A549 (cell line): ENCODE measurements at regions not wholly inside any gene's neighbourhood (a gene's known extent, or its start where the extent isn't known, plus 50 kb on each side); places are given as distances from the start of the nearest gene placed in this dataset.

Source experiments
- ATAC-seq, 2 experiments: fragments of 200-7000 bp in 1 of 2; fragments of >200 bp in 1 of 2; cut with Nextera tagmentation in 1 of 2; cut with Tn5 transposase in 1 of 2; 3 replicates each; pipeline versions ENCODE4 v1.8.0 to v1.9.1; 2018 to 2020; ENCODE audit warnings: mild to moderate bottlenecking in 1 of 2, moderate library complexity in 1 of 2
- CTCF ChIA-PET: fragments of 300-600 bp; sonication (Branson Sonifier 250); formaldehyde crosslinking; extraction: SDS; loops from one replicate; lab custom pipeline; 2021; ENCODE audit warnings: antibody characterized with exemption, inconsistent platforms; lab: Yijun Ruan, JAX
- POLR2A ChIA-PET: fragments of 350-600 bp; formaldehyde crosslinking; extraction: SDS; loops from one replicate; lab custom pipeline; 2021; ENCODE audit warnings: antibody characterized with exemption, inconsistent platforms; lab: Yijun Ruan, JAX
- DNase-seq, 2 experiments: peaks; one replicate each; pipeline versions ENCODE4 v3.0.0 to v3.0.0-alpha.2; 2011 to 2016; ENCODE audit warnings: low read depth in 1 of 2, low spot score in 1 of 2
- FAIRE-seq: peaks from 2 replicates; lab custom pipeline; 2011; peaks lifted over from hg19 to GRCh38; lab: Jason Lieb, UNC
- H3K27ac ChIP-seq, 2 experiments: fragments of >200 bp; sonication (Bioruptor Twin); formaldehyde crosslinking; 3 replicates each; pipeline ENCODE4 v1.5.1; 2016 to 2017
- H3K4me1 ChIP-seq: fragments of >200 bp; sonication (Bioruptor Twin); formaldehyde crosslinking; 3 replicates; pipeline ENCODE4 v1.6.1; 2016
- H3K4me2 ChIP-seq: fragments of >200 bp; sonication (Bioruptor Twin); formaldehyde crosslinking; 3 replicates; pipeline ENCODE4 v1.6.1; 2016
- H3K4me3 ChIP-seq: fragments of >200 bp; sonication (Bioruptor Twin); formaldehyde crosslinking; 3 replicates; pipeline ENCODE4 v1.5.1; 2016
- H3K9me3 ChIP-seq: fragments of >200 bp; sonication (Bioruptor Twin); formaldehyde crosslinking; 3 replicates; pipeline ENCODE4 v1.6.1; 2016
- CBX8 ChIP-seq: fragments of 200-600 bp; sonication (generic); IDR thresholded peaks from 2 replicates; pipeline ENCODE4 v1.6.1; 2016
- CHD4 ChIP-seq: fragments of 200-600 bp; sonication (generic); IDR thresholded peaks from 2 replicates; pipeline ENCODE4 v1.6.1; 2016; ENCODE audit warnings: antibody characterized with exemption, mild to moderate bottlenecking, borderline replicate concordance
- EP300 ChIP-seq, 2 experiments: fragments of >200 bp; sonication (Bioruptor Twin); formaldehyde crosslinking; IDR thresholded peaks; 2 replicates in 1 of 2; 3 replicates in 1 of 2; pipeline ENCODE4 v1.6.1; 2016 to 2017
- ESRRA ChIP-seq: fragments of 150-350 bp; IDR thresholded peaks from 2 replicates; pipeline ENCODE4 v1.6.1; 2014; ENCODE audit warnings: mild to moderate bottlenecking, low read length, borderline replicate concordance
- FOXS1 ChIP-seq: fragments of 250-450 bp; sonication (Bioruptor Pico); IDR thresholded peaks from 2 replicates; pipeline ENCODE4 v1.5.0; 2020; ENCODE audit warnings: mild to moderate bottlenecking, moderate library complexity
- HOXA7 ChIP-seq: fragments of 250-450 bp; sonication (Bioruptor Pico); IDR thresholded peaks from 2 replicates; pipeline ENCODE4 v1.5.0; 2020; ENCODE audit warnings: mild to moderate bottlenecking, moderate library complexity
- JUN ChIP-seq, 2 experiments: fragments of >200 bp; sonication (Bioruptor Twin); formaldehyde crosslinking; IDR thresholded peaks; 2 replicates in 1 of 2; 3 replicates in 1 of 2; pipeline ENCODE4 v1.6.1; 2016 to 2017
- KDM5A ChIP-seq: fragments of 200-600 bp; sonication (generic); IDR thresholded peaks from 2 replicates; pipeline ENCODE4 v1.6.1; 2016; ENCODE audit warnings: antibody characterized with exemption, mild to moderate bottlenecking
- NPAS2 ChIP-seq: fragments of 250-450 bp; sonication (Bioruptor Pico); IDR thresholded peaks from 2 replicates; pipeline ENCODE4 v1.8.0; 2022; ENCODE audit warnings: mild to moderate bottlenecking, moderate library complexity, borderline replicate concordance
- POLR2AphosphoS2 ChIP-seq: conservative IDR thresholded peaks from 2 replicates; pipeline ENCODE4 v1.6.1; 2012; ENCODE audit warnings: low read length, improper control_type of control experiment, inconsistent platforms
- ZC3H11A ChIP-seq: fragments of 450-650 bp; IDR thresholded peaks from 2 replicates; pipeline ENCODE4 v1.6.1; 2014; ENCODE audit warnings: antibody characterized with exemption, mild to moderate bottlenecking
- ZFP36 ChIP-seq: fragments of 450-650 bp; IDR thresholded peaks from 2 replicates; pipeline ENCODE4 v1.6.1; 2014; ENCODE audit warnings: borderline replicate concordance; ENCODE audit not compliant: partially characterized antibody
- WGBS: methylation state at CpG from one replicate; pipeline ENCODE4 v1.1.6; 2017; ENCODE audit errors: missing lambda C conversion rate; 5-methylcytosine and 5-hydroxymethylcytosine counted together
- TF ChIP-seq, protein P1 (sequence below): fragments of 250-450 bp; sonication (Bioruptor Pico); IDR thresholded peaks from 2 replicates; pipeline ENCODE4 v1.5.0; 2021; ENCODE audit warnings: mild to moderate bottlenecking, moderate library complexity, borderline replicate concordance
- TF ChIP-seq, protein P2 (sequence below): IDR thresholded peaks from 2 replicates; pipeline ENCODE4 v1.6.1; 2012; ENCODE audit warnings: low read depth, borderline replicate concordance
- TF ChIP-seq, protein P3 (sequence below): fragments of 200-600 bp; sonication (generic); IDR thresholded peaks from 2 replicates; pipeline ENCODE4 v1.6.1; 2016; ENCODE audit warnings: antibody characterized with exemption, mild to moderate bottlenecking, moderate library complexity
- TF ChIP-seq, protein P4 (sequence below): fragments of 450-650 bp; IDR thresholded peaks from 2 replicates; pipeline ENCODE4 v1.6.1; 2014; ENCODE audit warnings: antibody characterized with exemption

DNA sequence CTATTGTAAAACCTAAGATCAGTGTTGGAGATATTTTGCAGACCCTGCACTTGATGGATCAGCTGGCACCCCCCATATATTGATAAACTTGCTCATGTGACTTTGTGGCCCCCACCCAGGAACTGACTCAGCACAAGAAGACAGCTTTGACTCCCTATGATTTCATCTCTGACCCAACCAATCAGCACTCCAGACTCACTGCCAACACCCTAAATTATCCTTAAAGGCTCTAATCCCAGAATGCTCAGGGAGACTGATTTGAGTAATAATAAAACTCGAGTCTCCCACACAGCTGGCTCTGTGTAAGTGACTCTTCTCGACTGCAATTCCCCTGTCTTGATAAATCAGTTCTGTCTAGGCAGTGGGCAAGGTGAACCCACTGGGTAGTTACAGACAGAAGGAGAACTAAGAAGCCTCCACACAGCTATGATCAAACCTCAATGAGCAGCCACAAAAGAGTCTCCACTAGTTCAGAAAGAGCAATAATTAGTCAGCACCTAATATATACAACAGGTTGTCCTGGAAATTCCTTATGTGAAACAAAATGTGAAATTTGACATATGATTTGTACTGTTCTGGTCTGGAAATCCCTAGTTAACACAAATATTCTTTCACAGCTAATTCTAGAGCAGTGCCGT, 52.2 kb downstream of the ACTL7B start:
- Histone ChIP-seq H3K4me3 (no peak overlapping the region), H3K27ac (no peak overlapping the region), H3K9me3 (no peaks in the 10 kb centered on the region), H3K4me2 (no peak overlapping the region), H3K4me1 (no peaks in the 10 kb centered on the region)
- 32% methylated on average over 3 of the region's 3 CpGs for WGBS
- CTCF ChIA-PET, result interaction anchor here (0.8 to 2.6 kb wide), 6 partner anchors 10 to 1381 kb away, joined by 3 to 13 read pairs (median 6); no protein-coding TSS in a partner anchor
- ATAC-seq (no peak), FAIRE-seq (no peak), DNase-seq (no peak)
- POLR2A ChIA-PET, result no interaction called here
- TF ChIP-seq, protein P1, sequence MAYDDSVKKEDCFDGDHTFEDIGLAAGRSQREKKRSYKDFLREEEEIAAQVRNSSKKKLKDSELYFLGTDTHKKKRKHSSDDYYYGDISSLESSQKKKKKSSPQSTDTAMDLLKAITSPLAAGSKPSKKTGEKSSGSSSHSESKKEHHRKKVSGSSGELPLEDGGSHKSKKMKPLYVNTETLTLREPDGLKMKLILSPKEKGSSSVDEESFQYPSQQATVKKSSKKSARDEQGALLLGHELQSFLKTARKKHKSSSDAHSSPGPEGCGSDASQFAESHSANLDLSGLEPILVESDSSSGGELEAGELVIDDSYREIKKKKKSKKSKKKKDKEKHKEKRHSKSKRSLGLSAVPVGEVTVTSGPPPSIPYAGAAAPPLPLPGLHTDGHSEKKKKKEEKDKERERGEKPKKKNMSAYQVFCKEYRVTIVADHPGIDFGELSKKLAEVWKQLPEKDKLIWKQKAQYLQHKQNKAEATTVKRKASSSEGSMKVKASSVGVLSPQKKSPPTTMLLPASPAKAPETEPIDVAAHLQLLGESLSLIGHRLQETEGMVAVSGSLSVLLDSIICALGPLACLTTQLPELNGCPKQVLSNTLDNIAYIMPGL (CRISPR knock-in tag), result no peak
- TF ChIP-seq, protein P2, sequence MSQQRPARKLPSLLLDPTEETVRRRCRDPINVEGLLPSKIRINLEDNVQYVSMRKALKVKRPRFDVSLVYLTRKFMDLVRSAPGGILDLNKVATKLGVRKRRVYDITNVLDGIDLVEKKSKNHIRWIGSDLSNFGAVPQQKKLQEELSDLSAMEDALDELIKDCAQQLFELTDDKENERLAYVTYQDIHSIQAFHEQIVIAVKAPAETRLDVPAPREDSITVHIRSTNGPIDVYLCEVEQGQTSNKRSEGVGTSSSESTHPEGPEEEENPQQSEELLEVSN, result no peak
- no peak for TF ChIP-seq CBX8
- no peak for TF ChIP-seq JUN (IDR thresholded peaks at IDR 0.05)
- TF ChIP-seq NPAS2, result no peak
- TF ChIP-seq, protein P3, sequence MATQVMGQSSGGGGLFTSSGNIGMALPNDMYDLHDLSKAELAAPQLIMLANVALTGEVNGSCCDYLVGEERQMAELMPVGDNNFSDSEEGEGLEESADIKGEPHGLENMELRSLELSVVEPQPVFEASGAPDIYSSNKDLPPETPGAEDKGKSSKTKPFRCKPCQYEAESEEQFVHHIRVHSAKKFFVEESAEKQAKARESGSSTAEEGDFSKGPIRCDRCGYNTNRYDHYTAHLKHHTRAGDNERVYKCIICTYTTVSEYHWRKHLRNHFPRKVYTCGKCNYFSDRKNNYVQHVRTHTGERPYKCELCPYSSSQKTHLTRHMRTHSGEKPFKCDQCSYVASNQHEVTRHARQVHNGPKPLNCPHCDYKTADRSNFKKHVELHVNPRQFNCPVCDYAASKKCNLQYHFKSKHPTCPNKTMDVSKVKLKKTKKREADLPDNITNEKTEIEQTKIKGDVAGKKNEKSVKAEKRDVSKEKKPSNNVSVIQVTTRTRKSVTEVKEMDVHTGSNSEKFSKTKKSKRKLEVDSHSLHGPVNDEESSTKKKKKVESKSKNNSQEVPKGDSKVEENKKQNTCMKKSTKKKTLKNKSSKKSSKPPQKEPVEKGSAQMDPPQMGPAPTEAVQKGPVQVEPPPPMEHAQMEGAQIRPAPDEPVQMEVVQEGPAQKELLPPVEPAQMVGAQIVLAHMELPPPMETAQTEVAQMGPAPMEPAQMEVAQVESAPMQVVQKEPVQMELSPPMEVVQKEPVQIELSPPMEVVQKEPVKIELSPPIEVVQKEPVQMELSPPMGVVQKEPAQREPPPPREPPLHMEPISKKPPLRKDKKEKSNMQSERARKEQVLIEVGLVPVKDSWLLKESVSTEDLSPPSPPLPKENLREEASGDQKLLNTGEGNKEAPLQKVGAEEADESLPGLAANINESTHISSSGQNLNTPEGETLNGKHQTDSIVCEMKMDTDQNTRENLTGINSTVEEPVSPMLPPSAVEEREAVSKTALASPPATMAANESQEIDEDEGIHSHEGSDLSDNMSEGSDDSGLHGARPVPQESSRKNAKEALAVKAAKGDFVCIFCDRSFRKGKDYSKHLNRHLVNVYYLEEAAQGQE, result no peak
- TF ChIP-seq CHD4, result no peak
- TF ChIP-seq, protein P4, sequence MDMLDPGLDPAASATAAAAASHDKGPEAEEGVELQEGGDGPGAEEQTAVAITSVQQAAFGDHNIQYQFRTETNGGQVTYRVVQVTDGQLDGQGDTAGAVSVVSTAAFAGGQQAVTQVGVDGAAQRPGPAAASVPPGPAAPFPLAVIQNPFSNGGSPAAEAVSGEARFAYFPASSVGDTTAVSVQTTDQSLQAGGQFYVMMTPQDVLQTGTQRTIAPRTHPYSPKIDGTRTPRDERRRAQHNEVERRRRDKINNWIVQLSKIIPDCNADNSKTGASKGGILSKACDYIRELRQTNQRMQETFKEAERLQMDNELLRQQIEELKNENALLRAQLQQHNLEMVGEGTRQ, result no peak

DNA sequence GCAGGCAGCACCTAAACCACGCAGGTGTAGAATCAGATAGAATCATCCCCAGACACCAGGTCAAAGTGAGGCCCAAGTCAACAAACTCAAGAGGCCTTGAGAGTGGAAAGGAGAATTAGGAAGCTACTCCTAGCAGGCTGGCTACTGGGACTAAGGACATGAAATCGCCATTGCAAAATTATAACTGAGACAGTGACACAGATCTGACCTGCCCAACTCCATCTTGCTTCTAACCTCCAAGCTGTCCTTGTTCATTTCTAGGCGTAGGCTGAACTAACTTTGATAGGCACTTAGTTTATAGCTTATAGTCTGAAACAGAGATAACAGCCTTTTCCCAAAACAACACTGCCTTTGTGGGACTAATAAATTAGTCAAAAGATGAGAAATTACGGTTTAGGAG, 52.8 kb downstream of the ACTL7B start:
- WGBS, result 62% methylated on average over 4 of the region's 4 CpGs
- Histone ChIP-seq H3K4me1 (no peaks in the 10 kb centered on the region), H3K9me3 (no peaks in the 10 kb centered on the region), H3K4me3 (no peak overlapping the region)
- TF ChIP-seq POLR2AphosphoS2 (no peak), ESRRA (no peak), EP300 (IDR thresholded peaks at IDR 0.05) (no peak), ZFP36 (no peak), FOXS1 (no peak), KDM5A (no peak), CBX8 (no peak), ZC3H11A (no peak), HOXA7 (no peak), NPAS2 (no peak)
- TF ChIP-seq, protein P1 (CRISPR knock-in tag), result no peak
- TF ChIP-seq, protein P3, result no peak
- TF ChIP-seq, all 56 proteins: peak for 0
- ATAC-seq (no peak), DNase-seq (no peak), FAIRE-seq (no peak)
- ChIA-PET CTCF (interaction anchor here (0.8 to 2.6 kb wide), 7 partner anchors 10 to 1381 kb away, joined by 3 to 13 read pairs (median 5); no protein-coding TSS in a partner anchor), POLR2A (no interaction called here)
- no peak overlapping the region for H3K4me2 ChIP-seq
- H3K27ac ChIP-seq, result no peak overlapping the region
